ENCODE measurements at regions not wholly inside any gene's neighbourhood (a gene's known extent, or its start where the extent isn't known, plus 50 kb on each side); places are given as distances from the start of the nearest gene placed in this dataset.

DNA sequence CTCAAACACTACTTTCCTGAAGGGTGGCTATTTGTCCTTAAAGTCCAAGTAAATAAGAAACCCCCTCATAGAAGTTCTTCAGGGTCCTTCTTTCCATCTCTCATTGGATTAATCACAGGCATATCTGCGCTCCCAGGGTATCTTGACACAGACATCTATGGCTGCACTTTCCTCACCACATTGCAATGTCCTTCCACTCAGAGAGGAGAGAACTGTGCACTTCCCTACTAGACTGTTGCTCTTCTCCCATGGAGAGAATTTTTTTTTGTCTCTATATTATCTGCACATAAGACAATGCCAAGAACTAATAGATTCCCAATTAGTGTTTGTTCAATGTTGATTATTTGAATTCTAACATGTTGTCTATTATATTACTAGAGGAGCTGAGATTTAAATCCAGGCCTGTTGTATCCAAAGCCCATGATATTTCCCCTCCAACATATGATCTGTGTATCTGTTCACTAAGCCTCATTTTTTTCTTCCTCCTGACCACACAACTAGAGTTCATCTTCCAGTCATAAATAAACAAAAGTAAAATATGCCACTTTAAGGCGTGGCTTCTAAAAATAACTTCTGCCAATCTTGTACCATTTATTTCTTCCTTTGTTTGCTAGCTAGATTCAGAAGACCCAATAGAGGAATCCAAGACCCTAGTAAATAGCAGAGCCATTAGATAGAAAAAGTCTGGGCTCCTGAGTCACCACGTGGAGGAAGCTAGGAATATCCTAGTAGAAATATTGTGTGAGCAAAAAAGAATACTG lies 61.5 kb upstream of the FAM241A start:
- TF ChIP-seq YY1 (IDR thresholded peaks at IDR 0.05; ENCODE audit: insufficient read depth, insufficient read length) (no peak), SUZ12 (IDR thresholded peaks at IDR 0.05; ENCODE audit: extremely low read depth, insufficient read depth, insufficient read length) (no peak)

Data from NT2/D1 (cell line).